ENCODE measurements at regions not wholly inside any gene's neighbourhood (a gene's known extent, or its start where the extent isn't known, plus 50 kb on each side); places are given as distances from the start of the nearest gene placed in this dataset.
A peak's percentile ranks its signal among the peaks of the same experiment; 100 is the strongest.
"Not testable (repeated sequence)": the region's sequence is repeated elsewhere in the genome, so short reads cannot be mapped to it uniquely, and the experiment has no call there.

DNA sequence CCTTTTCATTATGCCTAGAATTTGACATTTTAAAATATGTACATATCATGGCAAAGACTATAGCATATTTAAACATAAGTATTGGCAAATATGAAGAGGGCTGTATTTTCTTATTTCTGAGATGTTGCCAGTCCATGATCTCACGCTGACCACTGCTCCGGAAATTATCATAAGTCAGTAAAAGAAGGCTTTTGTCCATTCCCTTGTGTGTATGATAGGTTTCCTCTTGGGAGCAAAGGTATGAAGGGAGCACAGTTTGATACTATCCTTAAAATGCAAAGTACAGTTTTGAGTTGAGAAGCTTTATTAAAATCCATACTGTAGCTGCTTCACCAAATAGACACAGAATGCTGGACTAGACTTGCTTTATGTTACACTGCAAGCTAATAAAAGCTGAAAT lies 52.6 kb upstream of the AGA start:
- DNase-seq (ENCODE audit: low spot score): no peak

GRCh38 chr4:177495626-177496025 lies 53.4 kb upstream of the AGA start:
- DNase-seq (ENCODE audit: low spot score): not testable (repeated sequence)

DNA sequence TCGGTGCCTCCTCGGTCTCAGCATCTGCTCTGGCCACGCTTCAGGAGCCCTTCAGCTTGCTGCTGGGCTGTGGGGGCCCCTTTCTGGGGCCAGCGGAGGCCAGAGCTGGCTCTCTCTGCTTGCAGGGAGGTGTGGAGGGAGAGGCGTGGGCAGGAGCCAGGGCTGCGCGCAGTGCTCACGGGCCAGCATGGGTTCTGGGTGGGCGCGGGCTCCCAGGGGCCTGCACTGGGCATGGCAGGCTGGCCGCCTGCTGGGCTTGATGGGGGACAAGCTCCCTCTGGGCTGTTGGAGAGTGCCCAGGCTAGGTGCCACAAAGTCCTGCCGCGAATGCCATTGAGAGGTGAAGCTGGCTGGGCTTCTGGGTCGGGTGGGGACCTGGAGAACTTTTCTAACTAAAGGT lies 57.3 kb upstream of the AGA start:
- no peak for DNase-seq (ENCODE audit: low spot score)

- DNase-seq (ENCODE audit: low spot score): no peak
These were observed 63.0 kb upstream of the AGA start for GRCh38 chr4:177505171-177505615.

- no peak for DNase-seq (ENCODE audit: low spot score)
These were observed 66.4 kb upstream of the AGA start for GRCh38 chr4:177508662-177509061.

DNA sequence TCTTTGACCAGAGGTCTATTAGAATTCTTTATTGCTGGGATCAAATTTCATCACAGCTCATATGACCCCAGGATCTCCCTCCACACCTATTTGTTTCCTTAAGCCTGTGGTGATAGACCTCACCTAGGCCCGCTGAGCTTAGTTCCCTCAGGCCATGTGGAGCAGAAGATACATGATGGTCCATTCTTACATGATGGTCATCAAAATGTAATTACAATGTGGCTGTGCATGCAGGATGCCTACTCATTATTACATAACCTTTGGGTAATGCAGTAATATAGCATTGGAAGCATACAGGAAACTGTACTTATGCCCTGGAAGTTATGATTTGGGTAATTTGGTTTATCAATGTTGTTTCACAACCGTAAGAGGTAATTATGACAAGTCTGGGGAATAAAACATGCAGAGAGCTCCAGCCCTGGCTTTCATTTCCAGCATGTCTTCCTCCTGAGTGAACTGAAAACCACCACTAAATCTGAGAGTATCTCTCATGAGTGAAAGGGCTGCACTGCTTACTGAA lies 67.0 kb upstream of the AGA start:
- no peak for DNase-seq (ENCODE audit: low spot score)

DNA sequence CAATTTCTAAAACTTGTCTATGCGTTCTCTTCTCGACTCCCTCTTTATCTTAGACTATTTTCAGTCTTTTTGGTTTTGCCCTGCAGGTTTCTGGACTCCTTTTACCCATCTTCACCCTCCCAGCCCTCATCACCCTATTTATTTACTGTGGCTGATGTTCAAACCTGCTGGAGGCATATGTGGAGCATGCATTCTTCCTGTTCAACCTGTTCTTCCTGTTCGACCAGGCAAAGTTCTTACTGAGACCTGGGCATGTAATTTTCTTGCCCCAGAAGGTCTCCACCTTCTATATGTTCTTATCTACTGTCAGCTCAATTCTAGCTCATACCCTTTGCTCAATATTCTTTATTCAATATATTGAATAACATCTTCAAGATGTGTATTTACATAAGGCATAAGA lies 69.4 kb upstream of the AGA start:
- no peak for DNase-seq (ENCODE audit: low spot score)

DNA sequence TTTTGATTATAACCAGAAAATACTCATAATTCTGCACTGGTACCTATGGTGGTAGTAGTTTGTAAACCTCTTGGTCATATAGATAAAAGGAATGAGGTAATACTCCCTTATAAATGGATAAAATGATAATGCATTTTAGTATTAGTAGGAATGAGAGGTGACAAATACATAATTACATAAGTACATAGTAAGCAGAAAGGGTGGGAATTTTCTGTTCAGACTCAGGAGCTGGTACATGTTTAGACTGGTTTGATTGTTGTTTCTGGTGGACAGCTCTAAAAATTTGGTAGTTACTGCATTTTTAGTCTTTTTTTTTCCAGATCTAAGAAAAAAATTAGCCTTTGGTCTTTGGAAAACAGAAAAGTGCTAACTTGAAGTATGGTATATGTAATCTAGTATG lies 70.4 kb upstream of the AGA start:
- DNase-seq (ENCODE audit: low spot score): no peak

GRCh38 chr4:177517862-177518261 lies 75.6 kb upstream of the AGA start:
- DNase-seq (ENCODE audit: low spot score): no peak

- no peak for DNase-seq (ENCODE audit: low spot score)
These were observed 77.4 kb upstream of the AGA start for GRCh38 chr4:177519481-177520260.

- no peak for DNase-seq (ENCODE audit: low spot score)
These were observed 86.4 kb upstream of the AGA start for GRCh38 chr4:177528620-177529019.

- DNase-seq (ENCODE audit: low spot score): no peak
These were observed 88.3 kb upstream of the AGA start for GRCh38 chr4:177530561-177530960.

DNA sequence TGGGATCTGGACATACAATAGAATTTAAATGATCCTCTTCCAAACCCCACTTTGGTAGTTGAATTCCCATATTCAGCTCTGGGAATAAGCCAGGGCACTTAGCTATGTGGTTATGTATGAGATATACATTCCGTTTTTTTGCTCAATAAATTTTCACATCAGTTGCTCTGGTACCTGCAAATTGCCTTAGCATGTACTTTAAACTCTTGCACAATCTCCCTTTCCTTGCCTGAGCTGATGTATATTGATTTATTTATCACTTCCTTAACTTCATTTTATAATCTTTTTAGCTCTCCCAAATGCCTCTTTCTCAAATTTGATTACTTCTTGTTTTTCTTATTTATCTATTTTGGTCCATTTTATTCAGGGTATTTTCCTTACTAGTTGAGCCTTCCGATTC lies 90.1 kb upstream of the AGA start:
- no peak for DNase-seq (ENCODE audit: low spot score)

GRCh38 chr4:177534841-177535240 lies 92.6 kb upstream of the AGA start:
- DNase-seq (ENCODE audit: low spot score): not testable (repeated sequence)

DNA sequence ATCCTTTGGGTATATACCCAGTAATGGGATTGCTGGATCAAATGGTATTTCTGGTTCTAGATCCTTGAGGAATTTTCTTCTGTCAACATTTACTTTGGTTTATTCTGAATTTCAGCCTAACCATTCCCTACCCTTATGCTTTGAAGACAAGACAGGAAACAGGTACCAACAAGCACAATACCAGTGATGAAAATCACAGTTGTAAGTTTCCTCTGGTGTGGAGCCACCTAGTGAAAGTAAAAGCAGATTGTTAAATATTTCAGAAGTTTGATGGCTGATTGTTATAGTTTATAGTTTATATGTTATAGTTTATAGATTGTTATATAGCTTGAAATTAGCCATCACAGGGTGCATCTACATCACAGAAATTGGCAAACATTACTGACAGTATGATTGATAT lies 104.5 kb upstream of the AGA start:
- DNase-seq (ENCODE audit: low spot score): no peak

GRCh38 chr4:177547985-177548384 lies 105.7 kb upstream of the AGA start:
- no peak for DNase-seq (ENCODE audit: low spot score)

DNA sequence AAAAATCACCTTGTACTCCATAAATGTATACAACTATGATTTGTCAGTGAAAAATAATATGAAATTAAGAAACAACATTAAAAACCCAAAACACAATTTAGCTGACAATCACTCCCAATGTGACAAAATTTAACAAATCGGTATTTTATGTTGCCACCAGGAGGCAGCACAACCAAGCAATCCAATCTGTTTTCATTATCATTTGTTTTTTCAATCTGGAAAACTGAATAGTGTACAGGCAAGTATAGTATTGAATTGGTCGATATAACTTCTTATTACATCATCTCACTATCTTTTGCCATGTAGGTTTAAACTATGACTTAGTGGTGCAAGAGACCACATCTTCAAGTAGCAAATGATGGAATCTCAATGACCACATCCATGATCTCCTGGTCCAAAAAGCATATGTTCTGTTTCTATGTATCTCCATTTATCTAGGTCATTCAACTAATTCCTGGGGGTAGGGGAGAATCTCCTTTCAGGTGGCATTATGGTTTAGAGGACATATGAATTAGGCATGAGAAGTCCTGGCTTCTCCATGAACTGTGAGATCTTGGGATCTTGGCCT lies 112.9 kb upstream of the AGA start:
- peak; percentile 40 for DNase-seq (ENCODE audit: low spot score)

- DNase-seq (ENCODE audit: low spot score): no peak
These were observed 115.2 kb upstream of the AGA start for GRCh38 chr4:177557416-177557815.

- DNase-seq (ENCODE audit: low spot score): no peak
These were observed 116.8 kb upstream of the AGA start for GRCh38 chr4:177558995-177559394.

DNA sequence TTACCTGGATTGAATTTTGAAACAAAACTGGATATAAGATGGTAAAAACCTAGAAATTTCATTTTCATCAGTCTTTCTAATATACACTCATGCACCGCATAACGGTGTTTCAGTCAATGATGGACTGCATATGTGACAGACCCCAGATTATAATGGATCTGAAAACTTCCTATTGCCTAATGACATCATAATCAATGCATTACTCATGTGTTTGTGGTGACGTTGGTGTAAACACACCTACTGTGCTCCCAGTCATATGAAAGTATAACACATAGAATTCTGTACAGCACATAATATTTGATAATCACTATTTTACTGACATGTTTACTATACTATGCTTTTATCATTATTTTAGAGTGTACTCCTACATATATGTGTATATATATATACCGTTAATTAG lies 119.9 kb upstream of the AGA start:
- no peak for DNase-seq (ENCODE audit: low spot score)

GRCh38 chr4:177562859-177563258 lies 120.6 kb upstream of the AGA start:
- DNase-seq (ENCODE audit: low spot score): no peak

- no peak for DNase-seq (ENCODE audit: low spot score)
These were observed 124.5 kb upstream of the AGA start for GRCh38 chr4:177566691-177567090.

- no peak for DNase-seq (ENCODE audit: low spot score)
These were observed 126.7 kb upstream of the AGA start for GRCh38 chr4:177568931-177569330.

GRCh38 chr4:177569434-177569833 lies 127.2 kb upstream of the AGA start:
- no peak for DNase-seq (ENCODE audit: low spot score)
